NCI-H1930 (cell line): ENCODE measurements at regions not wholly inside any gene's neighbourhood (a gene's known extent, or its start where the extent isn't known, plus 50 kb on each side); places are given as distances from the start of the nearest gene placed in this dataset.
"Not testable (repeated sequence)": the region's sequence is repeated elsewhere in the genome, so short reads cannot be mapped to it uniquely, and the experiment has no call there.

Experiments
- DNase-seq, 2 experiments: peaks; one replicate each; lab custom pipeline; 2025; lab: John Stamatoyannopoulos, UW

GRCh38 chr7:19623676-19624075 is 85.2 kb downstream of the POLR1F start:
- DNase-seq: no peak

GRCh38 chr7:19621740-19622139 is 87.1 kb downstream of the POLR1F start:
- no peak for DNase-seq

- no peak for DNase-seq
Measured at GRCh38 chr7:19620470-19620869, 88.4 kb downstream of the POLR1F start.

GRCh38 chr7:19619122-19619521 is 89.7 kb downstream of the POLR1F start:
- DNase-seq: no peak

- no peak for DNase-seq
Measured at GRCh38 chr7:19617901-19618300, 90.9 kb downstream of the POLR1F start.

- no peak for DNase-seq
Measured at GRCh38 chr7:19610194-19610943, 98.5 kb downstream of the POLR1F start.

GRCh38 chr7:19589446-19589845 is 119.4 kb downstream of the POLR1F start:
- DNase-seq: no peak

GRCh38 chr7:19587291-19587690 is 121.5 kb downstream of the POLR1F start:
- DNase-seq: no peak

- DNase-seq: no peak
Measured at GRCh38 chr7:19585761-19586160, 123.1 kb downstream of the POLR1F start.

GRCh38 chr7:19575909-19576557 is 132.8 kb downstream of the POLR1F start:
- no peak for DNase-seq

- DNase-seq: no peak
Measured at GRCh38 chr7:19574131-19574530, 134.7 kb downstream of the POLR1F start.

GRCh38 chr7:19572566-19572965 is 136.3 kb downstream of the POLR1F start:
- no peak for DNase-seq

GRCh38 chr7:19567011-19567410 is 141.8 kb downstream of the POLR1F start:
- no peak for DNase-seq

- no peak for DNase-seq
Measured at GRCh38 chr7:19565602-19566001, 143.2 kb downstream of the POLR1F start.

GRCh38 chr7:19561121-19561805 is 147.6 kb downstream of the POLR1F start:
- no peak for DNase-seq

- DNase-seq: no peak
Measured at GRCh38 chr7:19560111-19560883, 148.5 kb downstream of the POLR1F start.

GRCh38 chr7:19558527-19558926 is 150.3 kb downstream of the POLR1F start:
- no peak for DNase-seq

GRCh38 chr7:19557726-19558465 is 150.9 kb downstream of the POLR1F start:
- DNase-seq: no peak

- DNase-seq: no peak
Measured at GRCh38 chr7:19554581-19554980, 154.3 kb downstream of the POLR1F start.

- DNase-seq: no peak
Measured at GRCh38 chr7:19552576-19552975, 156.3 kb downstream of the POLR1F start.

GRCh38 chr7:19549246-19549645 is 159.6 kb downstream of the POLR1F start:
- not testable (repeated sequence) for DNase-seq
